ENCODE measurements at regions not wholly inside any gene's neighbourhood (a gene's known extent, or its start where the extent isn't known, plus 50 kb on each side); places are given as distances from the start of the nearest gene placed in this dataset.
"Not testable (repeated sequence)": the region's sequence is repeated elsewhere in the genome, so short reads cannot be mapped to it uniquely, and the experiment has no call there.

DNA sequence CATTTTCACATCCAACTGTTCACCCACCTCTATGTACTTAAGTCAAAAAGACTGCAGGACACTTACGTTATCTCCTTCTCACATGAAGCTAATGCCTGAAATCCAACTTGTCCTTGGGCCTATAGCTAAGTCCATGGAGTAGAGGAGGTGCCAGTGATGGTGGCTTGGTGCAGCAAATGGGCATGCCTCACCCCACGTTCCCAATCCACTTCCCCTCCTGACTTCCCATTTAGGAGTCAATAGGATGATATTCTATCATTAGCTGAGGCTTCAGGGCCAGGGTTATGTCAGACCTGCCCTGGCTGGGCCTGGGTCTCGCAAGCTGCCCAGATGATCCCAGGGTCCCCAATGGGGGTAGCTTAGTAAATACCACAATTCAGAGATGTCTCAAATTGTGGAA is 410.4 kb downstream of the MAFB start:
- no peak for DNase-seq (ENCODE audit: low spot score)

DNA sequence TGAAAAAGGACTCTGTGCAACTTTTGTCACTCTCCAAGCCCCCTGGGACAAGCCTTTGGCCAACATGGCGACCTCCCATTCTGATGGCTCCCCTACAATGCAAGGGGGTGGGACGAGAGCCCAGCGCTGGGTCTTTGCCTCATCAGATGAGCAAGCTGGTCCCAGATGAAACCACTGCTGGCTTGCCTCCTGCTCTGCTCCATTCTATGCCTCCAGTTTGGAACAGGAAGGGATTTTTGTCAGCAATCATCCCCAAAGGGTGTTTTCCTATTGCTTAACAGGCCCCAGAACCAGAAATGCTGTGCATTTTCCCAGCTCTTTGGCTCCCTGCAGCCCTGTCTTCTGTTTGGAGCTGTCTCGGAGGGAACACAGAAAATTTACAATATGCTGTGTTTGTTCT is 412.7 kb downstream of the MAFB start:
- DNase-seq (ENCODE audit: low spot score) = no peak

- no peak for DNase-seq (ENCODE audit: low spot score)
Measured at GRCh38 chr20:40275738-40276137, 413.3 kb downstream of the MAFB start.

DNA sequence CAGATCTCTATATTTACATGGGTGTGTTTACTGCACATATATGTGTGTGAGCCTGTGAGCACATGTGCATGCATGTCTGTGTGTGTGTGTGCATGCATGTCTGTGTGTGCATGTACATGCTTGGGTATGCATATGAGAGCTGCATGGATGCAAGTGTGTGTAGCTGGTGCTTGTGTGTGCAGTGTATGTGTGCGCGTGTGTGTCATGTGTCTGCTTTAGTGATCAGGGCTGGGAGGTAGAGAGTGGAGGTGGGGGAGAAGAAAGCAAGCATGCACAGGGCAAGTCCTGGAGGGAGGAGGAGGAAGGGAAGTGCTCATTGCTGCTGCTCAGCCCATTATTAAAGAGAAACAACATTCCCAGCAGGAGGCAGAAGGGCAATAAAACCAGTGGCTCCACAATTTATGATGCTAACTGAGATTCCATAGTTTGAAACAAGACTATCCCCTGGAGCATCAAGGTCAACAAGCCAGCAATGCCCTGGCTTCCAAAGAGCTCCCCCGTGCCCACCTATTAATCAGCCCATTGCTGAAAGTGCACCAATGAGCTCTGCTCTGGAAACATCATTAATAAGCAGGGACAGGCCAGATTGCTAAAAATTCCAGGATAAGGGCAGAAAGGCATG is 414.0 kb downstream of the MAFB start:
- no peak for DNase-seq (ENCODE audit: low spot score)

- not testable (repeated sequence) for DNase-seq (ENCODE audit: low spot score)
Measured at GRCh38 chr20:40269274-40269673, 419.8 kb downstream of the MAFB start.

DNA sequence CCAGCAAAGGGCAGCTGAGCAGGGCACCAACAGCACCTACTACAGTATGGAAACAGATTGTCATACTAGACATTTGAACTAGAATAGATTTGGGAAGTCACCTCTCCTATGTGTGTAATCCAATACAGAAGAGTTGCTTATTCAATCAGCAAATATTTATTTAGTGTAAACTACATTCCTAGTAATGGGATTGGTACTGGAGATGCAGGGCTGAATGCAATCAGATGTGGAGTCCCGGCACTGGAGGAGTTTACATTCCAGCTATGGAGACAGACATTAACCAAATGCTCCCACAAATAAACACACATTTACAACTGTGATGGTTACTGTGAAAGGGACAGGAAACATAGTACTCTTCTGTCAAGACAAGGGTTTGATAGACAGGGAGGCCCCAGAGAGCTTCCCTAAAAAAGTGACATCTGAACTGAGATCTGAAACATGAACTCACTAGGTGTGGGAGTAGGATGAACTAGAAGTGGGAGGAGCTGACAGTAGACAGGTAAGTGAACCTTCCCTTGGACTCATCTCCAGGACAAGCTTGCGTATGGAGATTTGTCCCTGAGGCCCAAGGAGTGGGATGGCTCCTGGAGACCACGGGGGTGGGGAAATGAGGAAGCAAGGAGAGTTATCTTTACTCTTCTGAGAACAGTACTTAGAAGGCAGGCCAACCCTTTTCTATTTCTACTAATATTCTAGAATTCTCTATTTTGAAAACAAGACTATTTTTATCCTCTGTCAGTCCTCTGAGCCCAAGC is 420.5 kb downstream of the MAFB start:
- DNase-seq (ENCODE audit: low spot score) = no peak

GRCh38 chr20:40265825-40266533 is 423.1 kb downstream of the MAFB start:
- DNase-seq (ENCODE audit: low spot score) = peak; percentile 13

GRCh38 chr20:40262219-40262618 is 426.8 kb downstream of the MAFB start:
- DNase-seq (ENCODE audit: low spot score) = no peak

- no peak for DNase-seq (ENCODE audit: low spot score)
Measured at GRCh38 chr20:40258931-40259330, 430.1 kb downstream of the MAFB start.

DNA sequence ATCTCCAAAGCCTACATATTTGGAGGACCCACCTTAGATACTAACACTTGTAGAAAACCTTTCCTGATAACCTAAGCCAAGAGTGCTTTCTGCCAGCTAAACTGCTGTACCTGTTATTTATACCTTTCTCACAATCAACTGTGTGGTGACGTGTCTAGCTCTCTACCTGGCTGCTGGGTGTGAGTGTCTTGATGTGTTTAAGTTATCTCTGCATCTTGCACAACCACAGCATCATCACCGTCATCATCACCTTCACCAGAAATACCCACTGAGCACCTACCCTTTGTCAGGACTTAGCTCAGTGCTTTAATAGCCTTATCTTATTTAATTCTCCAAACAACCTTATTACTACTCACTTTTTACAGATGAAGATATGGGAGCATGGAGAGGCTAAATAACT is 431.3 kb downstream of the MAFB start:
- DNase-seq (ENCODE audit: low spot score) = no peak

GRCh38 chr20:40255365-40255764 is 433.7 kb downstream of the MAFB start:
- peak; percentile 2 for DNase-seq (ENCODE audit: low spot score)

DNA sequence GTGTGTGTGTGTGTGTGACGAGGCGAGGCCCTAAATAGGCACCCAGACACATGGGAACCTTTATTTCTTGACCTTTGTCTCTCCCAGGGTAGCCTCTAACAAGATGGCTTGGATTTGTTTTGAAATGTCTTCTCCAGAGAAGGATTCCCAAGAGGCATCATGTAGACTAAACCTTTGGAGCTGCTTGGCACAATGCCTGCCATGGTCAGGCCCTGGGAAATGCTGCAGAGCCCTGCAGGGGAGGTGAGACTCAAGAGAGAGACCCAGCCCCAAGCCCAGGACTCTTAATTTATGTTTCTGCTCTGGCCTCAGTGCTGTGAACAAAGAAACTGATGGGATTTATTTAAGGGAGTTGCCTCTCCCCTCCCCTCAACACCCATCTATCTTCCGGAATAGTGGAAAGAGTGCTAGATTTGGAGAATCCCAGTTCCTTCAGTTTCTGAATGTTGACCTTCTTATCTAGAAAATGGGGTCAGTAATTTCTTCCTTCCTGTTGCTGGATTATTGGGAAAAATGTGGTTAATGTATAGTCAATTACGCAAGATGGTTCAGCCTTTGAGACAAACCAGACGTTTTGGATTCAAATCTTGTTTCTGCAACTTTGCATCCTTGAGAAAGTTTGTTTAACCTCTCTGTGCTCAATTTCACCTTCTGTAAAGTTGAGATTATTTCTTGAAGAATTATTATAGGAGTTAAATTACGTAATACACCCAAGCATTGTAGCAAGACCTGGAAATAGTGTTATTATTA is 434.8 kb downstream of the MAFB start:
- no peak for DNase-seq (ENCODE audit: low spot score)

DNA sequence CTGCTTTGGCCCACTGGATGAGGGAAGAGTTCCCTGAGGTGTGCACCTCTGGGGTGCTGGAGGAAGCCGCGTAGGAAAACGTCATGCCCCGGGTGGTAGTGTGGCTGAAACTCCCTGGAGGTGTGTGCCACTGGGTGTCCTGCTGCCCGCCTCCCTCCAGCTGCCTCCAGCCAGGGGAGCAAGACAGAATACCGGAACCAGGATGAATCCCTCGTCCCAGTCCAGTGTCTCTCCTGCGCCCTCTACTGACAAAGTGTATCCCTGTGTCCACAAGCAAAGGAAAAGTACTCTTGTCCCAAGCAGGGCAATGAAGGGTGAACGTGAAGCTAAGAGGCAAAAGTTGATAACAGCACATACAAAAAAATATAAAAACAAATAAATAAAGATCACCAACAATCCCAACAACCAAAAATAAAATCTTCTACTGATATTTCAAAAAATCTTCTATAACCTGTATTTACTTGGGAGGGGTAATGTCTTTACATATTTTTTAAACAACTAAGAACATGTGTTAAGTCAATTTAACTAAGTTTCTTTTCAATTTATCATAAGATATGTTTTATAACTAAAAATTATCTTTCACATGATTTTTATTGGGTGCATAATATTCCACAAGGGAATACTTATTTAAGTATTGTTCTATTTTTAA is 437.6 kb downstream of the MAFB start:
- DNase-seq (ENCODE audit: low spot score) = peak; percentile 11

DNA sequence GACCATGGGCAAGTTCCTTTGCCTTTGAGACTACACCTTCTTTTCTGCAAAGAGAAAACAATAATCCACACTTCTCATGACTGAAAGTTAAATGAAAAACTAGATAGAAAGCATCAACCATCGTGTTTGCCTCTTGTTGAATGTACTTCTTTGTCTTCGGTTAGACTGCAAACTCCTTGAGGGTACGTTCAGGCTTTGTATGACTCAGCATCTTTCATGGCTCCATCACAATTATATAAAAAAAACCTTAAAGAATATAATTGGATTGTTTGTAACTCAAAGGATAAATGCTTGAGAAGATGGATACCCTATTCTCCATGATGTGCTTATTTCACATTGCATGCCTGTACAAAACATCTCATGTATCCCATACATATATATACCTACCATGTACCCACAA is 439.2 kb downstream of the MAFB start:
- DNase-seq (ENCODE audit: low spot score) = no peak

DNA sequence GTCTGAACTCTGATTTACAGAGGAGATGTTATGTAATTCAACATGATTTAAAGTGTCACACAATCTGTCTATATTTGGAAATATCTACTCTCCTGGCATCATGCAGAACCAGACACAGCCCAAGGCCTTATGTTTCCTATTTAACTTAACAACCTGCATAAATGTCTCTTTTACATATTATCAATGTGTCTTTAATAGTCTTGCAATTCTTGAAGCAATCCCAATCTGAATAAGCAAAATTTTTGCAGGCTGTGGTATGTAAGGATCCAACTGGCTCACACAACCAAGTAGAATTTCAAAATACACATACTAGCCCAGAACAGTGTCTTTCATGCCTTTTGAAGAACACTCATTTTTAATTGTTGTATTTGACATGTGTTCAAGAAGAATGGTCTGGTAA is 443.2 kb downstream of the MAFB start:
- DNase-seq (ENCODE audit: low spot score) = no peak

- DNase-seq (ENCODE audit: low spot score) = no peak
Measured at GRCh38 chr20:40244286-40244685, 444.8 kb downstream of the MAFB start.

DNA sequence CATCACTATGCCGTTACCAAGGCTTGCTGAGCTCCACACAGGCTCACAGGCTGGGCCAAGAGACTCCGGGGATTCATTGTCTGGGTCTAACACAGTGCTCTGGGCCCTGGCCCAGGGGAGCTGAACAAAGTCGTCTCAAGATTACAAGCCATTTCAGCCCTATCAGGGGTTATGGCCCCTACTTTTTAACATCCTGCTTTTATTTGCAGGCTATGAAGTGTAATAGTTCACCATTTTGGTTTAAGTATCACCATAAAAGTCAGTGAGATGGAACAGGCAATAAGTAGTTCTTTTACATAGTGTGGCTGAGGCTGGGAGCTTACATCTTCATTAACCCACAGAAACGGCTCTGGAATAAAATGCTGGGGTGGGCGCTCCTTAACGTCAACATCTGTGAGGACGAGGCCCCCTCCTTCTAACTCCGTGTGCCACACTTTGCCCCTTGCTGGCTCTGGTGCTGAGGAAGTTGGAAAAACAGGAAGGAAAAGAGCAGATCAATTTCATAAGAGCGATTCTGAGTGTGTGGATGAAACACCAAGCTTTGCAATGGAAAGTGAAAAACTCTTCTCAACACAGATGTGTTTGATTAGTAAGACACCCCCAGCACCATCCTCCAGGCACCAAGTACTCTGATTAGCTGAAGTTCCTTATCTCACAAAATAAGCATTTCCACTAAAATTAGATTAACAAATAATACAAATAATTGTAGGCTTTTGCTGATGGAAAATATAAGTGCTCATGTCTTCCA is 447.3 kb downstream of the MAFB start:
- no peak for DNase-seq (ENCODE audit: low spot score)

- DNase-seq (ENCODE audit: low spot score) = no peak
Measured at GRCh38 chr20:40238511-40238910, 450.5 kb downstream of the MAFB start.

DNA sequence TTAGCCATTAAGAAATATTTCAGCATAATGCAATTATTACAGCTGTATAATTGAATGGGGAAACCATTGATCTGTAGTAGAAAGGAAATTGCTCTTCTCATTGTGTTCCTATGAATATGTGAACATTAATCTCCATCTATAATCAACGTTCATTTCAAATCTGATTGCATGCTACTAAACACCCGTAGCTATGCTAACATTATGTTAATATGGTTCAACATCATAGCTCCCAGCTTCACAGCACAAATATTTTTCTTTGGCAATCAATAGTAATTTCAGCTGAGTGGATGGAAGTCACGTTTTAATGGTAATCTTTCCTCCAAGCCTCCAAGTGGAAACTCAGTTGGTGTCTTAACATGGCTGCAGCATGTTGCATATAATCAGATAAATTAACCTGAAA is 454.4 kb downstream of the MAFB start:
- no peak for DNase-seq (ENCODE audit: low spot score)

DNA sequence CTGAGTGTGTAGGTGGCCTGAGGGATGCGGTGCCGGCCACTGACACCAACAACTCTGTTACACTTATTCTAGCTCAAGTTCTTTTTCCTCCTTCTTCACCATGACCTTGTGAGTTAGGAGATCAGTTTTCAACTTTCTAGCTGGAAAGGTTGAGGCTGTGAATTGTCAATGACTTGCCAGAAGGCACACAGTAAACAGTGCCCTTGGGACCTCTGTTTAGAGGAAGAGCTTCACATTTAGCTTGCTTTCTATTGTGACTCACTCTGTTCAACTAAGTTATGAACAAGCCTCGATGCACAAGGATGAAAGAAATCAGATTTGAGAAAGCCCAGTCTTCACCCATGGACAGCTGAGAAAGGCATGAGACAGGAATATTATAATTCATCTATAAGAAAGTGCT is 455.6 kb downstream of the MAFB start:
- no peak for DNase-seq (ENCODE audit: low spot score)

GRCh38 chr20:40232756-40233155 is 456.3 kb downstream of the MAFB start:
- no peak for DNase-seq (ENCODE audit: low spot score)

Measured in cerebellar cortex (tissue), 1 donor.